Activated CD4-positive, alpha-beta T cell treated with anti-CD3 and anti-CD28 coated beads for 48 hours (primary cell): ENCODE measurements at regions not wholly inside any gene's neighbourhood (a gene's known extent, or its start where the extent isn't known, plus 50 kb on each side); places are given as distances from the start of the nearest gene placed in this dataset.

ENCODE experiments used
- DNase-seq: peaks from one replicate; pipeline ENCODE4 v3.0.0-alpha.2; 2020

DNA sequence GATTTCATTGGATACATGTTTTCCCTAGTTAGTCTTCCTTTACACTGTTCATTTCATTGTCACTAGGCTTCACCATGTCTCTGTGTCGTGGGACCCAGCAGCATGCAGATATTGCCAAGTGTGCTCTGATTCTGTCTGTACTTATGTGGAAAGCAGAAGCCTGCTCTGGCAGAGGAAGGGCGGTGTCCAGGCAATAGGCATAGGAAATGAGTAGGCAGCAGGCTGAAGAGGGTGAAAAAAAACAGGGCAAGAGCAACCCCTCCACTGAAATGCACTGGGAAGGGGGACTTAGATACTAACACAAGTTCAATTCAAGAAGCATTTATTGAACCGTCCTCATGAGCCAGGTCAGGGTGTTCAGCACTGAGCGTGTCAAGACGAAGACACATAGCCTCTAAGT is 85.2 kb upstream of the VAV3 start:
- DNase-seq, result no peak

DNA sequence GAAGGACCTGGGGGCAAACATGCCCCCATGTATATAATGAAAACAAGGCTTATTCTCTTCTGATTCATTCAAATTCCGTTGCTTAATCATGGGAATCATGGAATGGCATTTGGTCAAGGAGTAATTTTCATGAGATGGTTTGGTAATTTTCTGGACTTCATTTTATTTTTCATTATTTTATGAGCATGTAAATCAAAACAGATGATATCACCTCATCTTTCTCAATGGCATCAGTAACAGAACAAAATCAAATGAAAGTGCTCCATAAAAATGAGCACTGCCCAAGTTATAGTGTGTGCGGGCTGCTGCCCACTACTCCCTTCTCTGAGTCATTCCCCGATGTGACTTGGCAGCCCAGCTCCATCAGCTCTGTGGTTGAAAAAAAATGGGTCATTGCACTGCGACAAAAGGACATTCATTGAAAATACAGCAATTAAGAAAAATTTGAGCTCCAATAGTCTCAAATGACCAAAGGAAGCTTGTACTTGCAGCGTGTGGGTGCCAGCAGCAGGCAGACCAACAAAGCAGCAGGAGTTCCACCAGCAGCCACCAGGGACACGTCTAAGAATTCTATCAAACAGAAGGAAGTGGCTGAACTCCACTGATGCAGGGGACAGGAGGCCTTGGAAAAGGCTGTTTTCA is 84.3 kb upstream of the VAV3 start:
- DNase-seq, result peak; percentile 52

DNA sequence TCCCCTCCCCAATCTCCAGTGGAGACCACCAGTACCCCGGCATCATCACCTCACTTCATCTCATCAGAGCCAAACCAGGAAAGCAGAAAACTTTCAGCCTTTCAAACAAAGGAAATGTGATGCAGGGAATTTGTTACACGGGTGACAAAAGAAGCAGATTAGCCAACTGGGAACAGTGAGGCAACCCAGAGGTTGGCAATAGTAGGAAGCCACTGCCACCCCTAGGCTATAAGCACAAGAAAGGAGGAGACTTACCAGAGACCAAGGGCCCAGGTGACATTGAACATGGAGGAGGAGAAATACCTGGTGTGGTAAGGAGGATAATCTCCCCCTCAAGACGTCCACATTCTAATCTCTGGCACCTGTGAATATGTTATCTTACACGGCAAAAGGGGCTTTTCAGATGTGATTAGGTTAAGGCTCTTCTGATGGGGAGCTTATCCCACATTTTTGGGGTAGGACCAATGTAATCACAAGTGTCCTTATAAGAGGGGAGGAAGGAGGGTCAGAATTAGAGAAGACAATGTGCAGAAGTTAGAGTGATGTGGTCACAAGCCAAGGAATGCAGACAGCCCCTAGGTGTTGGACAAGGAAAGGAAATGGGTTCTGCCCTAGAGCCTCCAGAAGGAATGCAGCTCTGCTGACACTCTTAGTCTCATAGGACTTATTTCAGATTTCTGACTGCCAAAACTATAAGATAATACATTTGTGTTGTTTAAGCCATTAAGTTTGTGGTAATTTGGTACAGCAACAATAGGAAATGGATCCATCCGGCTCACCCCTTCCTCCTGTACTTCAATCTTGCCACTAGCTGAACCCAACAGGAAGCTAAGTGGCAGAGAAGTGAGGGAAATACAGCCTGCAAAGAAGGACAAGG is 83.6 kb upstream of the VAV3 start:
- no peak for DNase-seq

DNA sequence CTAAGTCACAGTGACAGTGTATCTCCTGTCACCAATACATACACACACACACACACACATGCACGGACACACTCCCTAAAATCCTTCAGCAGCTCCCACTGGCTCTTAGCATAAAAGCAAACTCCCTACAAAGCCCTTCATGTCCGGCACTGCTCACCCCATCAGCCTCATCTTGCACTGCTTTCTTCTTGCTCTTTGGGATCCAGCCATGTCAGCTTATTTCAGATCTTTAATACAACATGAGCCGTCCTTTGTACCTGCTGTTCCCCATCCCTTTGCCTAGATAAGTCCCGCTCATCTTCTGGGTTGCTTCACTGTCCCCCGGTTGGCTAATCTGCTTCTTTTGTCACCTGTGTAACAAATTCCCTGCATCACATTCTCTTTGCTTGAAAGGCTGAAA is 82.1 kb upstream of the VAV3 start:
- no peak for DNase-seq

DNA sequence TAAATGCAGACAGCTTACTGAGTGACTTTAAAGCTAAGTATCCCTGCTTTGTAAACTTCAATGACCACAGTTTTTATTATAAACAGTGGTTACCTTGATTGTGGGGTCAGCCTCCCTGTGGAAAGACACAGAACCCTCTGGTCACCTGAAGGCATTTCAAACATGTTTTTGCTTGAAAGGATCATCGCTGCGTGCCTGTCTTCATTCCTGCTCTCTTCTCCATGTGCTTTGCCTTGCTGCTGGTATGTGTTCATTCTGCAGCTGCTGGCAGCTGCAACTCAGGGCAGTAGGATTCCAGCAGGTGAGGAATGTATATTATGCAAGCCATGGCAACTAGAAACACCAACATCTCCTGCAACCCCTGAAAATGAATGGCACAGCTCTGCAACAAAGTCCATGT is 81.0 kb upstream of the VAV3 start:
- no peak for DNase-seq

DNA sequence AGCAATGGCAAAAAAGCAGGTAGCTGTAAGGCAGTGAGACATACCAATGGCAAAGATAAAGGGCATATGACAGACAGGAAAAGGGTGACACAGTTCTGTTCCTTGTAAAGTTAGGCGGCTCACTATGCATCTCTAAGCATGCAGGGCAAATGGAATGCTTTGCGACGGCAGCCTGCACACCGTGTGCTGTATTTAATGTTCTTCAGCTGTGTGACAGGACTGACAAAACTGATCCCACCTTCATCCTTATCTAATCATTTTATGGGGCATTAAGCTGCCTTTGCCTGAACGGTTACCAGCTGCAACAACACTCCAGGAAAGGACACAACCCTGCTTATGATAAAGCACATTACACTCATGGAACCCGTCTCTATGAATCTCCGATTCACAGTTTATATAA is 80.5 kb upstream of the VAV3 start:
- no peak for DNase-seq

DNA sequence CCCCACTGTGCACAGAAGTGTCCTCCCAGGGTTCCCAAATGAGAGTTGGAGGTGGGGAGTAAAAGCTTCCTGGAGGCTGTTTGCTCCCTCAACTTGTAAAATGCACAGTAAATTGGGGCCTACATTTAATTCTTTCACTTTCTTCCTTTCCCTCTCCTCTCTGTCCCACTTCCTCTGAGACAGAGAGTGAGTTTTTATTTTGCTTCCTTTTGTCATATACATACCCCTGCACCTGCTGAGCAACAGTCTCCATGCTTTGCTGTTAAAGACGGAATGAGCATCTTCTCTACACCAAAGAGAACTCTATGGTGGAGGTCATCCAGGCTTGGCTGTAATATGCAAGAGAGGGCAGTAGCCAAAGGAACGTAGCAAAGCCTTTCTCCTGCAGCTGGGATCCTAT is 79.3 kb upstream of the VAV3 start:
- DNase-seq, result no peak

DNA sequence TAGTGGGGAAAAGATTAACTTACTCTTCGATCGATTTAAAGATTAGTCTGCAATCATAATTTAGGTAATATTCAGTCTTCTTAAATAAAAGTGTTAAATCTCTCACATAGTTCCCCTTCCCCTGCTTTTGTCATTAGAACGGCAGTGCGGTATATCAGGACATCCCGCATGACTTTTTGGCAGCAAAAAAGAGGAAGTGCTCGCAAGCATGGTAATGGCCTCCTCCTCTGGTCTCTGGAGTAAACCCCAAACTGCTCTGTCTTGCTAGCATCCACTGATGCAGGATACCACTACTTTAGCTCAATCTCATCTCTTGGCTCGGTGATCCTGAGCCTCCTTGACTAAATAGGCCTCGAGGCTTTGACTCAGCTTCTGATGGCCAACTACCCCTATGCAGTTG is 78.7 kb upstream of the VAV3 start:
- no peak for DNase-seq

DNA sequence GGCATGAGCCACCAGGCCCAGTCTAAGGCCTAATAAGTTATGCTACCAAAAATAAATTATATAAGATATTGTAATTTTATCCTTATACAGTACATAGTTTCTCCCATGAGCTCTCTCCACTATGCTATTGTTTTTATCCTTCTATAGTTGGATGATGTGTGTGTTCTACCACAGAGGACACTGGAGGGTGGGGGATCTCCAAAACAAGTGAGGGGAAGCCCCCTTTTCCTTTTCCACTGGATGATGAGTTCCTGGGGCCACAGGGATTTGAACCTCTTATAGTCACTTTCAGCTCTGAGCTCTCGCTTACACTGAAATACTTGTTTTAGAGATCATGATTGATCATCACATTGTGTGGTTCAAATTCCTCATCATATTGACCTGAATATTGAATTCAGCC is 77.6 kb upstream of the VAV3 start:
- DNase-seq, result peak; percentile 20

DNA sequence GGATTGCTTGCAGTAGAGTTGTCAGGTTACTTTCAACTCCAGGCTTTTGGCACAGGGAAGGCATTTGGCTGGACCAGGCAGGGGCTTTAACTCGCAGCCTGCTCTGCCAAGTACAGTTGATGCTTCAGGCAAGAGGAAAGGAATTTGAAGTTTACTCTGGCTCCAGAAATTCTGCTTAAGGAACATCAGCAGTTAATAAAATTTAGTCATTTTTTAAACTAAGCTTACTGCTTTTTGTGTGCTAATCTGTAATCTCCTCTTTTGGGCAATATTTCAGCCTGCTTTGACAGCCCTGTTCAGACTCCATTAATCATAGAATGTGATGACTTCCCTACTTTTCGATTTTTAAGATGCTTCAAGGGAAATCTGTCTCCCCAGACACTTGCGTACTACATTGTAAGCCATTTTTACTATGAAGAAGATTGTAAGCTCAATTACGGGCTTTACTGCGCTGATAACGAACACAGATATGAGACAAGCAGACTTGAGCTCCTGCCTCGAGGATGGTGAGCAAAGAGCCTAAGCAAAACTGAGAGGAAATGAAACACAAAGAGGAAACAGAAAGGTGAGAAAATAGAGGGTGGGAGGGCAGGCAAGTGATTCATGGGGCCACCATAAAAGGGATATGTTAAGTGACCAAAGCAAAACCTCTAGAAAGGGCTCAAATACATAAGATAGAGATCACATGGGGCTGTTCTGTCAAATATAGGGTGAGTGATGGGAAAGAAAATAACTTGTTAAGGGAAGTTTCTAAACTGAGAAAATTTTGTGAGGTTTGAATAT is 76.6 kb upstream of the VAV3 start:
- DNase-seq, result peak; percentile 24

DNA sequence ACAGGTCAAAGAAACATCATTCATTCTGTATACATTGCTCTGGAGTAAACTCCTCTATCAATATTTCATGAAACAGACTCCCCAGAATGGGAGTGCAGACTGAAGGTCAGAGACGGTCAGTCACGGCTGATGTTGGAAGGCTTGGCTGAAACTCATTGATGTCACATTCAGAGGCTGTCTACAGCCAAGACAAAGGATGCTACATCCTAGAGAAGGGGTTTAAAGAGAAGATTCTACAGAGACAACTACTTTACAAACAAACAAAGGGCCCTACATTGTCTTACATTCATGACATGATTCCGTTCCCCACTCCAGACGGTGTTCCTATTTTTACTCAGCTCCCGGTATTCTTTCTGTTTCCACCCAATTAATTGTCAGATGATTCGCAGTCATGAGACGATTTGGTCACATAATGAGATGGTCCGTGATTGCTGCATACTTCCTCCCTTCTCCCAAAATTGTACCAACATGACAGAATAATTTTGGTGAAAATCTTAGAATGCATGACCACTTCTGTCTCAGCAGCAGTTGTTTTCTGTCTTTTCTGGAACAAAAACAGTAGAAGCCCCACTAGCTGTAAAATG is 73.8 kb upstream of the VAV3 start:
- DNase-seq, result no peak

DNA sequence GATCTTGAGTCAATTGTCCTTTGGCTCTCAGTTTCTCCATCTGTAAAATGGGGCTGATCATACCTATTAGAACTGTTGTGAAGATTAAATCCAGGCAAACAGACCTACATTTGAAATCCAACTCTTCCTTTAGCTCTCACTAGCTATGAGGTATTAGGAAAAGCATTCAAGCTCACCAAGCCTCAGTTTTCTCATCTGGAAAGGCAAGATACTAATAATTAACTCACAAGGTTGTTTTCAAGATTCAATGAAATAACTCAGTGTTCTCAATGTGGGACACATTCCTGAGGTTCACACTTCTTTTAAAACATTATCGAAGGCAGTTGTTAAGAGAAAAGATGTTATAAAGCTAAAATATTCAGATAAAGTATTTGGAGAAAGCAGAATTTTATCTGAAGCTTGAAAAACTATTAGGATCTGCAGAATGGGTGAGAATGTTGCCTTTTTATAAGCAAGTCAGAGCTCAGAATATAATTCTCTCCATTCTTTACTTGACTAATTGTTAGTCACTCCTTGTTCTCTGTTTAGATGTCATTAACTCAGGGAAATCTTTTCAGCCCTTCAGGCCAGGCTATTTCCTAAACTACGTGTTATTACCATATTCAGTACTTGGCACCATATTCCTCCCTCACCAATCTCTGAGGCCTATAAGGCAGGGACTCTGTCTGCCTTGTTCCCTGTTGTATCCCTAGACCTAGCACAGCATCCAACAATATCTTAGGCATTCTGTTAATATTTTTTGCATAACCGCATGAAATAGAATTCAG is 72.0 kb upstream of the VAV3 start:
- DNase-seq, result no peak

DNA sequence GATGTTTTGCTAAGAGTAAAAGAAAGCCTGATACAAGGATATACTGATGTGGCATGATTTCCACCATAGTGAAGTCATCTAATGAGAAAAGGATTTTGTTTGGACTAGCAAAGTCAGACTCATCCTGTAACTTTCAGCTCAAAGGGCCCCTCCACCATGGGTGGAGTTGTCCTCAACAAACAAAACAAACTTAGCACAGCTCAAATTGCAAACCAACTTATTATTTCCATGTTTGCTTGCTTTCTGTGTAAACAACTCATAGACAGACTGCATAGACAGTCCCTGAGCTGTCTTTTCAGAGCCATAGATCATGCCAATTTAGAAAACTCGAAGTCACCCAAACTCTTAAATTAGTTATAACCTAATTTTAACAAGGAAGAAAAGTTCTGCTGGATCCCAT is 69.4 kb upstream of the VAV3 start:
- no peak for DNase-seq

DNA sequence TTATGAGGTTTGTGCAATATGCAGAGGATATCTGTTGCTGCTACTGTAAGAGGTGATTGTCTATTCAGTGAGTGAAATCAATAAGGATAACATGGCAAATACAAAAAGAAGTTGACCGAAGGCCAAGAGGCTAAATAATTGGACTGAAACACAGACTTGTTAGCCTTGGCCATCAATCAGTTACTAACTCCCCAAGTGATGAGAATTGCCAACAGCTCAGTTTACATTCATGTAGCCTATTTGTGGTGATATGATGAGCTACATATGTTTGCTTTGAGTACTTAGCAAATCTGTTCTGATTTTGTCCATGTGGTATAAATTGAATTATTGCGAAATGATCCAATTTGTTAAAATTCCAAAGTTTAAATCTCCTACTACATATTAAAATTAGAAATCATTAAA is 68.6 kb upstream of the VAV3 start:
- no peak for DNase-seq

DNA sequence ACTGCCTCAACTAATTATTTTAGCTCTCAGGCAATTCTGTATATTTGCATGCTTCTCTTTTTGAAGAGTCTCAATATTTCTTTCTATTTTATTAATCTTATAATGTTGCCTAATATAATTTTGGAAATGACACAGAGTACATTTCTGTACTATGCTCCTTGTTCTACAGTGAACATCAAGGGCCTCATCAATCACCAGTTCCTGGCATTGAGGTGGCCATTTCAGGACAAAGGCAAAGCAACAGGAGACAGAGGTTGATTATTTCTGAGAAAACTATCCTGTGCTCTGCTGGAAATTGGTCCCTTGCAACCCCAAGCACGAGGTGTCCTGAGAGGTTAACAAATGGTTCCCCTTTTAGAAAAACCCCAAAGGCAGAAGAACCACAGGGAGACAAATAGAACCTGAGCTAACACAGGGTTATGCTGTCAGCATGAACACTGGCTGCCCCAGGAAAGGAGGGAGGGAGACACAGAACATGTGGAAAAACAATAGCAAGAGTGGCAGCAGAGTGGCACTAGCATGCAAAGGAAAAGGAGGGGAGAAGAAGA is 63.9 kb upstream of the VAV3 start:
- no peak for DNase-seq

DNA sequence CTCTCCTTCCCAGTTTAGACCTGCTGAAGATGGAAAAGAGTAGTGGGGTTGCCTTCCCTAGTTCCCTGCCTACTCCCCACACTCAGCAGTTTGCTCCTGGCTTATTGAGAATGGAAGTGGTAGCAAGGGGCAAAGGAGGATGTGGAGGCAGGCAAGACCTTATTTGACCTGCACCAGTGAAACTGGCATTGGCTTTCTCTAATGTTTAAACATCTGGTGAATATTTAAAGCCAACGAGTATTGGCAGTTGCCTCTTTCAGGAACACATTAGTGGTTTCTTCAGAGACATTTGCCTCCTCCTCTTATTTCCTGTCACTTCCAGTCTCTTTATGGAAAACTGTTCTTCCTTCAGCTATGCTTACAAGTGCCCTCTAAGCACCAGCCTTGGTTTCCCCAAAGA is 62.4 kb upstream of the VAV3 start:
- DNase-seq, result no peak

DNA sequence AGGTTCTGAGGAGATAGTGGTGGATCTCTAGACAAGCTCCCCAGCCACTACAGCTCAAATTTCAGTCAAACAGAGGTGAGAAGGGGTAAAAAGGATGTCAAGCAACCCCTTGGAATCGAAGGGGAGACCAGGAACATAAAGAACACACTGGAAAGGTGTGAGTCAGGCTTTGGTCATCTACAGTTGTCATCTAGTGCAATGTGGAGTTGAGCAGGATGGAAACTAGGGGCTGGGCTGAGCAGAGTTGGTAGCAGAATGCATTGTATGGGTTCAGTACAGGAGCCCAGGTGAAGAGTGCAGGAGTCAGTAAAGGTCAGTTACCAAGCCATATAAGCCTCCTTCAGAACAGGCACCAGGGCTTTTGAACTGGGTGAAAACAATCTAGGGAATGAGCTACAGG is 52.7 kb upstream of the VAV3 start:
- DNase-seq, result no peak

DNA sequence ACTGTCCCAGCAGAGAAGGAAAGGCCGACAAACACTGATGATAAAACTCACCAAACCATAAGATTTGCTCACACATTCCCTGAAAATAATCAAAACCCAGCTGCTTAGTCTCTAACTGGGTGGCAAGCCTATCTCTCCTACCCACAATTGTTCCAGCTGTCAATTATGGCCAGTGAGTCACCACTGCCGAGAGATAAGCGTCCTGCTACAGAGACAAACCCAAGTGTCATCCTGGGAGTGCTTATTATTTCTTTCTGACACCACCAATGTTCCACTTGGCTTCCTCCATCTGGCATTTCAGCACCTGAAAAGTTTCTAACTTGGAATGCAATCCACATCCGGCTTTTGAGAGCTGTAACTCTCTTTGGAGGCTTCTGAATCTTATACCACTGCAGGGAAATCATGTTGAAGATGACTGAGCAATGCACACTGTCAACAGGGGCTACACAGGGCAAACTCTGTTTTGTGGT is 51.5 kb upstream of the VAV3 start:
- DNase-seq, result peak; percentile 20
